ENCODE measurements at regions not wholly inside any gene's neighbourhood (a gene's known extent, or its start where the extent isn't known, plus 50 kb on each side); places are given as distances from the start of the nearest gene placed in this dataset.

GRCh38 chr1:222109836-222110235 lies 367.9 kb upstream of the DUSP10 start:
- no peaks in the 10 kb centered on the region for H3K36me3 ChIP-seq (ENCODE audit: insufficient read depth, low read length)
- no peak overlapping the region for H3K9ac ChIP-seq (ENCODE audit: low read length)
- H3K9me3 ChIP-seq (ENCODE audit: low read length): no peaks in the 10 kb centered on the region
- H3K27me3 ChIP-seq (ENCODE audit: control insufficient read depth in 1 of 2, insufficient read depth in 2 of 2, low read length in 2 of 2): no peaks in the 10 kb centered on the region
- no peak overlapping the region for H3K27ac ChIP-seq (ENCODE audit: low read depth, low read length)
- H3K4me1 ChIP-seq (ENCODE audit: insufficient read depth, low read length): peaks cover 2% of the 10 kb centered on the region
- no peak overlapping the region for H3K4me3 ChIP-seq (ENCODE audit: low read depth in 1 of 2, low read length in 2 of 2)

- H3K4me1 ChIP-seq (ENCODE audit: insufficient read depth, low read length): peaks cover 7% of the 10 kb centered on the region
- H3K36me3 ChIP-seq (ENCODE audit: insufficient read depth, low read length): no peaks in the 10 kb centered on the region
- H3K27me3 ChIP-seq (ENCODE audit: control insufficient read depth in 1 of 2, insufficient read depth in 2 of 2, low read length in 2 of 2): no peaks in the 10 kb centered on the region
- H3K4me3 ChIP-seq (ENCODE audit: low read depth in 1 of 2, low read length in 2 of 2): no peak overlapping the region
- H3K9ac ChIP-seq (ENCODE audit: low read length): no peak overlapping the region
- H3K9me3 ChIP-seq (ENCODE audit: low read length): no peaks in the 10 kb centered on the region
- no peak overlapping the region for H3K27ac ChIP-seq (ENCODE audit: low read depth, low read length)
Observed at GRCh38 chr1:222107975-222108374, 366.1 kb upstream of the DUSP10 start.

GRCh38 chr1:222107267-222107666 lies 365.4 kb upstream of the DUSP10 start:
- H3K4me1 ChIP-seq (ENCODE audit: insufficient read depth, low read length): peaks cover 7% of the 10 kb centered on the region
- H3K9me3 ChIP-seq (ENCODE audit: low read length): no peaks in the 10 kb centered on the region
- no peaks in the 10 kb centered on the region for H3K36me3 ChIP-seq (ENCODE audit: insufficient read depth, low read length)
- H3K27ac ChIP-seq (ENCODE audit: low read depth, low read length): no peak overlapping the region
- H3K27me3 ChIP-seq (ENCODE audit: control insufficient read depth in 1 of 2, insufficient read depth in 2 of 2, low read length in 2 of 2): no peaks in the 10 kb centered on the region
- no peak overlapping the region for H3K4me3 ChIP-seq (ENCODE audit: low read depth in 1 of 2, low read length in 2 of 2)
- H3K9ac ChIP-seq (ENCODE audit: low read length): no peak overlapping the region

- no peak overlapping the region for H3K9ac ChIP-seq (ENCODE audit: low read length)
- H3K9me3 ChIP-seq (ENCODE audit: low read length): no peaks in the 10 kb centered on the region
Observed at GRCh38 chr1:222106377-222106776, 364.5 kb upstream of the DUSP10 start.

GRCh38 chr1:222105861-222106260 lies 364.0 kb upstream of the DUSP10 start:
- H3K4me1 ChIP-seq (ENCODE audit: insufficient read depth, low read length): peaks cover 7% of the 10 kb centered on the region
- no peaks in the 10 kb centered on the region for H3K9me3 ChIP-seq (ENCODE audit: low read length)
- H3K27ac ChIP-seq (ENCODE audit: low read depth, low read length): no peak overlapping the region
- no peak overlapping the region for H3K9ac ChIP-seq (ENCODE audit: low read length)
- H3K4me3 ChIP-seq (ENCODE audit: low read depth in 1 of 2, low read length in 2 of 2): no peak overlapping the region
- no peaks in the 10 kb centered on the region for H3K27me3 ChIP-seq (ENCODE audit: control insufficient read depth in 1 of 2, insufficient read depth in 2 of 2, low read length in 2 of 2)
- no peaks in the 10 kb centered on the region for H3K36me3 ChIP-seq (ENCODE audit: insufficient read depth, low read length)

More at GRCh38 chr1:222106377-222106776, 364.5 kb upstream of the DUSP10 start:
- Histone ChIP-seq H3K27me3 (ENCODE audit: control insufficient read depth in 1 of 2, insufficient read depth in 2 of 2, low read length in 2 of 2) (no peaks in the 10 kb centered on the region), H3K36me3 (ENCODE audit: insufficient read depth, low read length) (no peaks in the 10 kb centered on the region), H3K4me3 (ENCODE audit: low read depth in 1 of 2, low read length in 2 of 2) (no peak overlapping the region), H3K4me1 (ENCODE audit: insufficient read depth, low read length) (peaks cover 7% of the 10 kb centered on the region), H3K27ac (ENCODE audit: low read depth, low read length) (no peak overlapping the region)

GRCh38 chr1:222105393-222105737 lies 363.5 kb upstream of the DUSP10 start:
- H3K9ac ChIP-seq (ENCODE audit: low read length): no peak overlapping the region
- H3K27ac ChIP-seq (ENCODE audit: low read depth, low read length): no peak overlapping the region
- no peaks in the 10 kb centered on the region for H3K36me3 ChIP-seq (ENCODE audit: insufficient read depth, low read length)
- H3K9me3 ChIP-seq (ENCODE audit: low read length): no peaks in the 10 kb centered on the region
- H3K4me3 ChIP-seq (ENCODE audit: low read depth in 1 of 2, low read length in 2 of 2): no peak overlapping the region
- peaks cover 7% of the 10 kb centered on the region for H3K4me1 ChIP-seq (ENCODE audit: insufficient read depth, low read length)
- H3K27me3 ChIP-seq (ENCODE audit: control insufficient read depth in 1 of 2, insufficient read depth in 2 of 2, low read length in 2 of 2): no peaks in the 10 kb centered on the region

GRCh38 chr1:222104694-222105392 lies 363.0 kb upstream of the DUSP10 start:
- peaks cover 7% of the 10 kb centered on the region for H3K4me1 ChIP-seq (ENCODE audit: insufficient read depth, low read length)
- no peak overlapping the region for H3K27ac ChIP-seq (ENCODE audit: low read depth, low read length)
- no peak overlapping the region for H3K4me3 ChIP-seq (ENCODE audit: low read depth in 1 of 2, low read length in 2 of 2)
- no peak overlapping the region for H3K9ac ChIP-seq (ENCODE audit: low read length)
- no peaks in the 10 kb centered on the region for H3K27me3 ChIP-seq (ENCODE audit: control insufficient read depth in 1 of 2, insufficient read depth in 2 of 2, low read length in 2 of 2)
- H3K36me3 ChIP-seq (ENCODE audit: insufficient read depth, low read length): no peaks in the 10 kb centered on the region
- H3K9me3 ChIP-seq (ENCODE audit: low read length): no peaks in the 10 kb centered on the region

- Histone ChIP-seq H3K27me3 (ENCODE audit: control insufficient read depth in 1 of 2, insufficient read depth in 2 of 2, low read length in 2 of 2) (no peaks in the 10 kb centered on the region), H3K27ac (ENCODE audit: low read depth, low read length) (no peak overlapping the region), H3K9ac (ENCODE audit: low read length) (no peak overlapping the region), H3K4me3 (ENCODE audit: low read depth in 1 of 2, low read length in 2 of 2) (no peak overlapping the region), H3K9me3 (ENCODE audit: low read length) (no peaks in the 10 kb centered on the region), H3K36me3 (ENCODE audit: insufficient read depth, low read length) (no peaks in the 10 kb centered on the region), H3K4me1 (ENCODE audit: insufficient read depth, low read length) (peaks cover 7% of the 10 kb centered on the region)
Observed at GRCh38 chr1:222104097-222104496, 362.2 kb upstream of the DUSP10 start.

GRCh38 chr1:222099746-222100145 lies 357.9 kb upstream of the DUSP10 start:
- Histone ChIP-seq H3K9me3 (ENCODE audit: low read length) (no peaks in the 10 kb centered on the region), H3K27me3 (ENCODE audit: control insufficient read depth in 1 of 2, insufficient read depth in 2 of 2, low read length in 2 of 2) (no peaks in the 10 kb centered on the region), H3K4me3 (ENCODE audit: low read depth in 1 of 2, low read length in 2 of 2) (no peak overlapping the region), H3K27ac (ENCODE audit: low read depth, low read length) (no peak overlapping the region), H3K36me3 (ENCODE audit: insufficient read depth, low read length) (no peaks in the 10 kb centered on the region), H3K9ac (ENCODE audit: low read length) (no peak overlapping the region), H3K4me1 (ENCODE audit: insufficient read depth, low read length) (peaks cover 3% of the 10 kb centered on the region)

- no peak overlapping the region for H3K4me3 ChIP-seq (ENCODE audit: low read depth in 1 of 2, low read length in 2 of 2)
Observed at GRCh38 chr1:222098404-222098803, 356.5 kb upstream of the DUSP10 start.

GRCh38 chr1:222097588-222097987 lies 355.7 kb upstream of the DUSP10 start:
- no peak overlapping the region for H3K4me3 ChIP-seq (ENCODE audit: low read depth in 1 of 2, low read length in 2 of 2)
- no peaks in the 10 kb centered on the region for H3K9me3 ChIP-seq (ENCODE audit: low read length)
- no peak overlapping the region for H3K27ac ChIP-seq (ENCODE audit: low read depth, low read length)
- no peaks in the 10 kb centered on the region for H3K4me1 ChIP-seq (ENCODE audit: insufficient read depth, low read length)
- H3K27me3 ChIP-seq (ENCODE audit: control insufficient read depth in 1 of 2, insufficient read depth in 2 of 2, low read length in 2 of 2): no peaks in the 10 kb centered on the region
- no peak overlapping the region for H3K9ac ChIP-seq (ENCODE audit: low read length)
- no peaks in the 10 kb centered on the region for H3K36me3 ChIP-seq (ENCODE audit: insufficient read depth, low read length)

More at GRCh38 chr1:222098404-222098803, 356.5 kb upstream of the DUSP10 start:
- Histone ChIP-seq H3K27me3 (ENCODE audit: control insufficient read depth in 1 of 2, insufficient read depth in 2 of 2, low read length in 2 of 2) (no peaks in the 10 kb centered on the region), H3K9me3 (ENCODE audit: low read length) (no peaks in the 10 kb centered on the region), H3K9ac (ENCODE audit: low read length) (no peak overlapping the region), H3K36me3 (ENCODE audit: insufficient read depth, low read length) (no peaks in the 10 kb centered on the region), H3K4me1 (ENCODE audit: insufficient read depth, low read length) (no peaks in the 10 kb centered on the region), H3K27ac (ENCODE audit: low read depth, low read length) (no peak overlapping the region)

- Histone ChIP-seq H3K4me1 (ENCODE audit: insufficient read depth, low read length) (no peaks in the 10 kb centered on the region), H3K9ac (ENCODE audit: low read length) (no peak overlapping the region), H3K27ac (ENCODE audit: low read depth, low read length) (no peak overlapping the region), H3K36me3 (ENCODE audit: insufficient read depth, low read length) (no peaks in the 10 kb centered on the region), H3K4me3 (ENCODE audit: low read depth in 1 of 2, low read length in 2 of 2) (no peak overlapping the region), H3K27me3 (ENCODE audit: control insufficient read depth in 1 of 2, insufficient read depth in 2 of 2, low read length in 2 of 2) (no peaks in the 10 kb centered on the region), H3K9me3 (ENCODE audit: low read length) (no peaks in the 10 kb centered on the region)
Observed at GRCh38 chr1:222096883-222097282, 355.0 kb upstream of the DUSP10 start.

Measured in muscle layer of colon (tissue), 2 donors.